HG03159 (cell line): ENCODE measurements at regions not wholly inside any gene's neighbourhood (a gene's known extent, or its start where the extent isn't known, plus 50 kb on each side); places are given as distances from the start of the nearest gene placed in this dataset.

Experiments
- ATAC-seq: cut with Tn5 transposase; IDR thresholded peaks from one replicate; pipeline ENCODE4 v1.9.1; 2021; ENCODE audit warnings: mild to moderate bottlenecking, moderate library complexity; ENCODE audit not compliant: unreplicated experiment

DNA sequence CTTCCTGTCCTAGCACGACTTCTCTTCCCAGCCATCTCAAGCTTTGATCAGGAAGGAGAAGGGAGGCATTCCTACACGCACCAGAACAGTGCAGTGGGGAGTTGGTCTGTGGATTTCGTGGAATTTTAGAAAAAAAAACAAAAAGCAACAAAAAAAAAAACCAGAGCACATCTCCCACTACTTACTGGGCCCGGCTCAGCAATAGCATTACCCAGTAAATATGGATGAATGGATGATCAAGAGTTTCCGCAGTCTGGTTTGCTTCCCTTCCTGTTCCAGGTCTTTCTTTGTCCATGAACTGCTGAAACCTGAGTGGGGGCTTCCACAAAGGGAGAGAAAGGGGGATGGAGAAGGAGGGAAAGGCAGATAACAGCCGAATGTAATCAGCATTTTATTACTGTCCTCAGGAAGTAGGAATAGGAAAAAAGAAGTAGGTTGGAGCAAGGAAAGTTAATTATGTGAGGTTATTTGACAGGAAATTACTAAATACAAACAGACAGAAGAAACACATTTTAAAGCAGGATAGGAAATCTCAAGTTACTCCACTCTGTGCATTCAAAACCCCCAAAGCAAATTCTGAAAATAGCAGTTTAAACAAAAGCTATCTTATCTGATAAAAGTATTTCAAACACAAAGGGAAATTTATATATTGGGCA lies 349.0 kb downstream of the PRL start:
- ATAC-seq, result no peak

DNA sequence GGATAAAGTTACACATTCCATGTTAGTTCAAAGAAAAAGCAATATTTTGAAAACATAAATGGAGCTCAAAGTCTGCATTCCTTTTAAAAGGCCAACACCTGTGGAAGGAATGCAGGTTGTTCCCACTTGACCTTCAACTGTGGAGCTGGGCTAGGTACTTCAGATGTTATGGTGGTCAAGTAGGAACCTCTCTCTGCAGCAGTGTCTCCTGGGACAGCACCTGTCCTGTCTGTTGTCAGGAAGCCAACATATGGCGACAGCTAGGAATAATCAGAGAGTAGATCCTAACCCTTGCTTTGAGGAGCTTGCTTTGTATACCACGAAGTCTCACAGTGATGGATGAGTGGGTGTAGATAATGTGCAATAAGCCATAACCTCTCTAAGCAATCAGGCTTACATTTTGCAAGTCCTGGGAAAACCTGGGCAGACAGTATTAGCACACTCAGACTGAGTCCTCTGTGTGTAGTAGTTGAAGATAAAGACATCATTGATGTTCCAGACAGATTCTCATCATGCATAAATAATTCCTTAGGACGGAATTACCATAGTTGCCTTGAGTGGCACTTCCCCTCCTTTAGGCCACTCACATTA lies 347.5 kb downstream of the PRL start:
- no peak for ATAC-seq

DNA sequence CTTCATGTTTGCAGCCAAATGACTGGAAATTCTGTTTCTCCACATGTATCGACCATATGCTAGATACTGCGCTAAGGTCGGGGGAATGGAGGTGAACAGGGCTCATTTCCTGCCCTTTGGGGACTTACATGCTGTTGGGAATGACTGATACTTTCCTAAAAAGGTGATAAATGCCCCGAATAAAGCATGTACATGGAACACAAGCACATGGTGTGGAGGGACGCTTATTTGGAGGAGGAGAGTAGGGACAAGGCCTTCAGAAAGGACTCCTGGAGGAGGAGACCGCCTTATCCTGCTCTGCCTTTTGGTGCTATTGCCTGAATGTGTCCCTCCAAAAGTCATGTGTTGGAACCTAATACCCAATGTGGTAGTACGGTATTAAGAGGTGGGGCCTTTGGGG lies 344.5 kb downstream of the PRL start:
- ATAC-seq, result no peak

GRCh38 chr6:21953831-21954801 lies 342.7 kb downstream of the PRL start:
- no peak for ATAC-seq

DNA sequence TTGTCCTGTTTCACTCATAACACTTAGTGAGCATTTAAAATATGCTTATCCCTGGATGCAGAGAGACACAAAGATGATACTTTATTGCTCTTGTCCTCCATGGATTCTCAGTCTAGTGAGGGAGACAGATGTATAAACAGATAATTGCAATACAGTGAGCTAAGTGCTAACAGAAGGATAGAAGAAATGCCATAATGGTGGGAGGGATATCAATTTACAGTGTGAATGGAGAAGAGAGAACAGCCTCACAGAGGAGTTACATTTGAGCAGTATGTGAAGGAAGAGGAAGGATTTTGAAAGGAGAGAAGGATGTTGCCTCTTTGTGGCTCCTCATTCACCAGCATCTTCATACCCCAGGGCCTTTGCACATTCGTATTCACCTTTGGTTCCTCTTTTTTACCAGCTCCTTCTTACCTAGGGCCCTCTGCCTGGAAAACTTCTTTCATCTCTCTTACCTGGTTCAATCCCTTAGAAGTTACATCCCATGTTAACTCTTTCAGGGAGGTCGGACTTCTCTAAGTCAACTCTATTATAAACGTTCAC lies 341.7 kb downstream of the PRL start:
- no peak for ATAC-seq

DNA sequence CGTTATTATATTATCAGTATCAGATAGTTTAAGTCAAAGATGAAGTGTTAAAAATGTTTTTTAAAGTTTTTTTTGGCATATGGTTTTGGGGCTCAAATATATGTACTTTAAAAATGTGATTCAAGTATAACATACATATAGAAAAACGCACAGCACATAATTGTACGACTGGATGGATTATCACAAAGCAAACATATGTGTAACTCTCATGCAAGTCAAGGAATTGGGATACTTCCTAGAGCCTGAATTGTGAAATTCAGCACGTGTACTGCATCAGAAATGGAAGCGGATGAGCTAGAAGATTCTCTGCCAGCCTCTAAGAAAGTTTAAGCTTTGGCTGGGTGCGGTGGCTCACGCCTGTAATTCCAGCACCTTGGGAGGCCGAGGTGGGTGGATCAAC lies 340.9 kb downstream of the PRL start:
- ATAC-seq, result no peak

- no peak for ATAC-seq
These were observed 338.4 kb downstream of the PRL start for GRCh38 chr6:21958428-21958827.

DNA sequence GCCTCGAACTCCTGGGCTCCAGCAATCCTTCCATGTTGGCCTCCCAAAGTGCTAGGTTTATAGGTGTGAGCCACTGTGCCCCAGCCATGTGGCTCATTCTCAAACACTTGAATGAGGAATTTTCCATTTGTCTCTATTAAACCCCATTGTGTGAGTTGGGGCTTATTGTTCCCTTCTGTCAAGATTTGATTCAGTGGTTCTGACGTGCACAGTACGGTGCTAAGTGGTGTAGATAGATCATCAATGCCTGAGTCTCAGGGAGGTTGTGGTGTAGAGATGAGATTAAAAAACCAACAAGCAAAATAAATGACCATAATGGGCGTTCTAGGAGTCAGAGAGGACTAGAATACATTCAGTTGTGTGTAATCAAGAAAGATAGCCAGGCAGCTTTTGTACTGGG lies 335.6 kb downstream of the PRL start:
- ATAC-seq, result no peak

DNA sequence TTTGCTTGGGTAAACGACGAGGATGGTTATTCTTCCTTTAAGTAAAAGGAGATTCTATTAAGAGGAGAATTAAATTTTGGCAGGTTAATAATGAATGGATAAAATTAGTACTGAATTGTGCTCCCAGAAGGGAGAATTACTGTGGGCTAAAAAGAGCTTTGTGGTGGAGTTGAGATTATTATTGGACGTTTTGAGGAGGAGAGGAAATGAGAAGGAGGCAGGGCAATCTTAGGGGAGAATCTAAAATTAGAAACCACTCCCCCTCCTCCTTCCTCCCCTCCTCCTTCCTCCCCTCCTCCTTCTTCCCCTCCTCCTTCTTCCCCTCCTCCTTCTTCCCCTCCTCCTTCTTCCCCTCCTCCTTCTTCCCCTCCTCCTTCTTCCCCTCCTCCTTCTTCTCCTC lies 331.8 kb downstream of the PRL start:
- ATAC-seq, result no peak

DNA sequence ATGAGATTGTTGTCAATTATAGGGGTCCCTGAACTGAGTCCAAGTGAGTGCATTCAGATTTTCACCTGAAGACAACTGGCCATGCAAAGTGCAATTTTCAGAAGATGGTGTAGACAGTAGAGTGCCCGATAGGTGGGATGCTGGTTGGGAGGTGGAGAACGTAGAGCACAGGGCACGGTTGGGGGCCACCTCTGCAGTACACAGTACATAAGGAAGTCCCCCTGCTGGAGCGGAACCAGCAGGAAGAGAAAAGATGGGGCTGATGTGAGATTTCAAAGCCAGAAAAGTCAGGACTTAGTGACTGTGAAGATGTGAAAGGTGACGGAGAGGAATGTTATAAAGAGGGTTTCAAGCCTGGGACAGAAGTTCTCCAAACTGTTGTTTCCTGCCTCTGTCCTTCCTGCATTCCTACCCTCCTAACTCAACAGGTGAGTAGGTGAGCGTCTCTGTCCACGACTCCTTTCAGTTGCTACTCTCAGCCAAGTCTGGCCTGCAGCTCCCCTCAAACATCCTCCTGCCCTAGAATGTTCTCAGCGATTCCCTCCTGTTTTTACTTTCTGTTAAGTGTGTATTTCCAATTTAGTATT lies 330.8 kb downstream of the PRL start:
- ATAC-seq, result no peak

- no peak for ATAC-seq
These were observed 329.5 kb downstream of the PRL start for GRCh38 chr6:21967056-21967974.

DNA sequence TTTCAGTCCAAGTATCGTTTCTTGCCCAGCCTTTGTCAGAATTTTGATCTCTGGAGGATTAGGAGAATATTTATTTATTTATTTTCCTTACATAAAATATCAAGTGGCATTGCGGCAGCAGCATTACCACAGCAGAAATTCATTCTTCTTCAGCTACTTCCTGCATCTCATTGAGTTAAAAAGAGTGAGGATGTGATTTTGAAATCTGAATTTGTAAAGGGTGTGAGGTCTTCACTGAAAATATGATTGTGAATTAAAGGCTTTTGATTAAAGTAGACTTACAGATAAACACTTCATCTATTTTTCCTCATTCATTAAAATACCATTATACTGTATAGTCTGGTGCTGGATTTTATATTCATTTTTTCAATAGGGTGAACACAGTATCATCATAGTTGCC lies 328.4 kb downstream of the PRL start:
- no peak for ATAC-seq

GRCh38 chr6:21969192-21969591 lies 327.6 kb downstream of the PRL start:
- ATAC-seq, result no peak

DNA sequence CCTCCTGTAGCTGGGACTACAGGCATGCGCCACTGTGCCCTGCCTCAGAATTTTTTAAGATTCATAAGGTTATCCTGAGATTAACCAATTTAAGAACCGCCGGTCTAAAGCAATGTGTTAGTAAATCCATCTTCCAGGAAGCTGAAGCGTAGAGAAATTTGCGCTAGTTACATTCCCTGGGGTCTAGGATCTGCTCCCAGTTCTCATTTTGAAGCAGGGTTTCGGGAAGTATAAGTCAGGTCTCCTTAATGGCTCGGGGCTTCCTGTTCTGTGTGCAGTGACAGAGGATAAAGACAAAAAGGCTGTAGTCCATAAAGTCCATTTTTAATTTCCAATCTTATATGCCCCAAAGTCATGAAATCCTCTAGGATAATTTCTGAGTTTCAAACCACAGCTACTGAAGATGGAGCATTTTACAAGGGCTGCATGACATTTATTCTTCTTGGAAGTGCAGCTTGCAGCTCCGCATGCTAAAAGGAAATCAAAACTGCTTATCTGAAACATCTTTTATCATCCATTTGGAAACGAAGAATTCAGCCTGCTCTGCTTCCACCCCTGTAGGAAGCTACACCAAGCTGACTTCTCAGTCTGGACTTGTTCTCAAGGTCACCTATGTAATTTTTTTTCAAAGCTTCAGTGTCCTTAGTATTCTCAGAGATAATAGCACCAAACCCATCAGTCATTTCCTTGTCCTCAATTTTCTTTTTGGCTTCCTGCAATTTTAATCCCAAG lies 326.1 kb downstream of the PRL start:
- no peak for ATAC-seq

DNA sequence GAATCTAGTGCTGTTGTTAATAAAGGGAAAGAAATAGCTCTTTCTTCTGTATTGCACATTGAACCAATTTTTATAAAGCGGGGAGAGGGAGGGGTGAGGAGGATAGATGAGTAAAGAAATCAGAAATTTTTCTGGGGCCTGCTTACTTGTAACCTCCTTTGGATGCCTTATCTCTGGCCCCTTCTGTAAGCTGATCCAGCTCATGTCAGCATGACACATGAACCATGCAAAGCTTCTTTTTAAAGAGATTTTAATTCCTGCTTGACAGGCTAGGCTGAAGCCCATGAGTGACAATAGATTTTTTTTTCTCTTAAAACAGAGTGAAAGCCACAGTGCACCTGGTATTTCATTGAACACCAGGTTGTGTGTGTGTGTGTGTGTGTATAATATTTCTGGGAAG lies 325.3 kb downstream of the PRL start:
- ATAC-seq, result no peak

- ATAC-seq, result no peak
These were observed 324.3 kb downstream of the PRL start for GRCh38 chr6:21972516-21972915.

DNA sequence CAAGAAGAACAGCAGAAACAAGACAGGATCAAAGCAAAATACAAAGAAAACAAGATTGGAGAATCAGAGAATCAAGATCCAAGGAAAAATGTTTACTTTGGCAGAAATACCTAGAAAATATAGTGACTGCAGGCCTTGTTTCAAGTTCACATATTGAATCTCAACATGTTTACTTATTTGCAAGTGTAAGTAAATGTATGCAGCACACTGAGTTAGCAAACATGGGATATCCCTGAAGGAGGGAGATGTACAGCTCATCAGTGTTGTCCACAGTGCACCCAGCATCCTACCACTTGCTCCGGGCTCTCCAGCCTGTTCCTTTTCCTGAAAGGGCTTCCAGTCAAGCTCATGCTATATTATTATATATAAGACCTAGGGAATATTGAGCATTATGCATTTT lies 319.5 kb downstream of the PRL start:
- ATAC-seq, result no peak

DNA sequence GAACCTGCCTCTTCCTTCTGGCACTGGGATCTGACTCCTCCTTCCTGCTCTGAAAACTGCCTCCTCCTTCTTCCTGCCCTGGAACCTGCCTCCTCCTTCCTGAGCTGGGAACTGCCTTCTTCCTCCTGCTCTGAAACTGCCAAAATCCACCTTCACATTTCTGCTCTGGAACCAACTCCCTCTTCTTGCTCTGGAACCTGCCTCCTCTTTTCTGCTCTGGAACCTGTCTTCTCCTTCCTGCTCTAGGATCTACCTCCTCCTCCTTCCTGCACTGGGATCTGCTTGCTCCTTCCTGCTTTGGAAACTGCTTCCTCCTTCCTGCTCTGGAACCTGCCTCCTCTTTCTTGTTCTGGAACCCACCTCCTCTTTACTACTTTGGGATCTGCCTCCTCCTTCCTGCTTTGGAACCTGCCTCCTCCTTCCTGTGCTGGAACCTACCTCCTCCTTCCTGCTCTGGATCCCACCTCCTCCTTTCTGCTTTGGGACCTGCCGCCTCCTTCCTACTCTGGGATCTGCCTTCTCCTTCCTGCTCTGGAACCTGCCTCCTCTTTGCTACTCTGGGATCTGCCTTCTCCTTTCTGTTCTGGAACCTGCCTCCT lies 315.5 kb downstream of the PRL start:
- ATAC-seq, result no peak

DNA sequence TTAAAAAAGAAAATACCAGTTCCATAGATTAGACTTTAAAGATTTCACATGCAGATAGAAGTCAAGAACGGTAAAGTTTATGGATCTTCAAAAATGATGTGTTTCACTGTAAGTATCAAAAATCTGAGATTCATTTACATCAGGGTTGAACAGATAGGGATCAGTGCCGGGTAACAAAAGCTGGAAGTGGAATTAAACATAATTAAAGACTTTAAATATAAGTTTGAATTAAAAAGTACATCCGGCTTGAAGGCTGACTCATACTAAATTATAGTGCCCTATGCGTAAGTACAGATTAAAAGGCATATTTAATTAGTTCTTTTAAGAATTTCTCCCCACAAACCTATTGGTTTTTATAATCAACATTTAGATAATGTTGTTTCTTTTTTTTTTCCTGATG lies 312.7 kb downstream of the PRL start:
- no peak for ATAC-seq
